Coronary artery (tissue), 2 donors: ENCODE measurements at regions not wholly inside any gene's neighbourhood (a gene's known extent, or its start where the extent isn't known, plus 50 kb on each side); places are given as distances from the start of the nearest gene placed in this dataset.

Experiments used
- DNase-seq: peaks from one replicate; pipeline ENCODE4 v3.0.0-alpha.2; 2017; ENCODE audit warnings: low spot score
- H3K27ac ChIP-seq, 2 donors: fragments of 200-600 bp; sonication (generic); one replicate each; pipeline ENCODE4 v1.5.1; 2016 to 2019
- H3K4me3 ChIP-seq: fragments of 200-600 bp; sonication (generic); 2 replicates; pipeline ENCODE4 v1.5.1; 2016; ENCODE audit warnings: mild to moderate bottlenecking, moderate library complexity
- TF ChIP-seq, protein P1 (sequence below): fragments of 200-600 bp; sonication (generic); IDR thresholded peaks from one replicate; pipeline ENCODE4 v1.5.1; 2019; ENCODE audit warnings: antibody characterized with exemption

DNA sequence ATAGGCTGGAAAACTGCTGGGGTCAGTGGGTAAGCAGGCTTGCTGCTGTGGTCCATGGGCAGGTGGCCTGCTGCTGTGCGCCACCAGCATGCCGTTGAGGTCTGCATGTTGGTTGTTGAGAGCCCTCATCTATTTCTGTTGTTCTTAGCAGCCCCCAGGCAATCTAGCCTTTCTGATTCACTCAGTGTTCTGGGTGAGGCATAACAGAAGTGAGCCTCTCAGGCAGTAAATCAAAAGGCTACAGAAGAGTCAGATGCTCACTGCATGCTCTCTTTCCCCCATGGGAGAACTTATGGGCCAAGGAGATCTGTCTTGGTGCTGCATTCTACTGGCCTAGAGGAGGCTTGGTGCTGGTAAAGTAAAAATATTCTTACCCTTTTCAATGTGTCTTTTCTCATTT is 67.8 kb upstream of the ATP10A start:
- H3K4me3 ChIP-seq = no peak overlapping the region
- H3K27ac ChIP-seq = no peak overlapping the region
- TF ChIP-seq, protein P1, sequence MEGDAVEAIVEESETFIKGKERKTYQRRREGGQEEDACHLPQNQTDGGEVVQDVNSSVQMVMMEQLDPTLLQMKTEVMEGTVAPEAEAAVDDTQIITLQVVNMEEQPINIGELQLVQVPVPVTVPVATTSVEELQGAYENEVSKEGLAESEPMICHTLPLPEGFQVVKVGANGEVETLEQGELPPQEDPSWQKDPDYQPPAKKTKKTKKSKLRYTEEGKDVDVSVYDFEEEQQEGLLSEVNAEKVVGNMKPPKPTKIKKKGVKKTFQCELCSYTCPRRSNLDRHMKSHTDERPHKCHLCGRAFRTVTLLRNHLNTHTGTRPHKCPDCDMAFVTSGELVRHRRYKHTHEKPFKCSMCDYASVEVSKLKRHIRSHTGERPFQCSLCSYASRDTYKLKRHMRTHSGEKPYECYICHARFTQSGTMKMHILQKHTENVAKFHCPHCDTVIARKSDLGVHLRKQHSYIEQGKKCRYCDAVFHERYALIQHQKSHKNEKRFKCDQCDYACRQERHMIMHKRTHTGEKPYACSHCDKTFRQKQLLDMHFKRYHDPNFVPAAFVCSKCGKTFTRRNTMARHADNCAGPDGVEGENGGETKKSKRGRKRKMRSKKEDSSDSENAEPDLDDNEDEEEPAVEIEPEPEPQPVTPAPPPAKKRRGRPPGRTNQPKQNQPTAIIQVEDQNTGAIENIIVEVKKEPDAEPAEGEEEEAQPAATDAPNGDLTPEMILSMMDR = no peak
- no peak for DNase-seq
